ENCODE measurements at regions not wholly inside any gene's neighbourhood (a gene's known extent, or its start where the extent isn't known, plus 50 kb on each side); places are given as distances from the start of the nearest gene placed in this dataset.
A peak's percentile ranks its signal among the peaks of the same experiment; 100 is the strongest.
"Not testable (repeated sequence)": the region's sequence is repeated elsewhere in the genome, so short reads cannot be mapped to it uniquely, and the experiment has no call there.

DNA sequence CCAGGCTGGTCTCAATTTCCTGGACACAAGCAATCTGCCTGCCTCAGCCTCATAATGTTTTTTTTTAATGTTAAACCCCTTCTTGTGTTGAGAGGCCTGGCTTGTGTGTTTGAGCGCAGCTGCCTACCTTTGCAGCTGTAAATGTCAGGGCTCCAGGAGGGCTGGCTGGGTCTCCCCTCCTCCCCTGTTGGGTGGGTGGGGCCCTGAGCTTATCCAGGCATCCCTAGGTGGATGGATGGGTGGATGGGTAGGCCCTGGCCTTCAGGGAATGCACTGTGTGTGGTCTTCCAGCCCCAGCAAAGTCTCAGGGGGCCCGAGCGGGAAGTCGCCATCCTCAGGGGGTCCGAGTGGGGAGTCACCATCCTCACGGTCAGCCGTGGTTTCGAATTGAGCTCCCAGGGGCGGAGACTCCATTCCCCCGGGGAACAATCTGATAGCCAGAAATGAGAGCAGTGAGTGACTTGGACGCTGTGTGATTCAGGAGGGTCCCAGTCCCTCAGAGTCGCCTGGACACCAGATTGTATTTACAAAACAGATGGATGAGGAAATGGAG, 279.4 kb upstream of the PLGLB2 start:
- DNase-seq, result not testable (repeated sequence)

DNA sequence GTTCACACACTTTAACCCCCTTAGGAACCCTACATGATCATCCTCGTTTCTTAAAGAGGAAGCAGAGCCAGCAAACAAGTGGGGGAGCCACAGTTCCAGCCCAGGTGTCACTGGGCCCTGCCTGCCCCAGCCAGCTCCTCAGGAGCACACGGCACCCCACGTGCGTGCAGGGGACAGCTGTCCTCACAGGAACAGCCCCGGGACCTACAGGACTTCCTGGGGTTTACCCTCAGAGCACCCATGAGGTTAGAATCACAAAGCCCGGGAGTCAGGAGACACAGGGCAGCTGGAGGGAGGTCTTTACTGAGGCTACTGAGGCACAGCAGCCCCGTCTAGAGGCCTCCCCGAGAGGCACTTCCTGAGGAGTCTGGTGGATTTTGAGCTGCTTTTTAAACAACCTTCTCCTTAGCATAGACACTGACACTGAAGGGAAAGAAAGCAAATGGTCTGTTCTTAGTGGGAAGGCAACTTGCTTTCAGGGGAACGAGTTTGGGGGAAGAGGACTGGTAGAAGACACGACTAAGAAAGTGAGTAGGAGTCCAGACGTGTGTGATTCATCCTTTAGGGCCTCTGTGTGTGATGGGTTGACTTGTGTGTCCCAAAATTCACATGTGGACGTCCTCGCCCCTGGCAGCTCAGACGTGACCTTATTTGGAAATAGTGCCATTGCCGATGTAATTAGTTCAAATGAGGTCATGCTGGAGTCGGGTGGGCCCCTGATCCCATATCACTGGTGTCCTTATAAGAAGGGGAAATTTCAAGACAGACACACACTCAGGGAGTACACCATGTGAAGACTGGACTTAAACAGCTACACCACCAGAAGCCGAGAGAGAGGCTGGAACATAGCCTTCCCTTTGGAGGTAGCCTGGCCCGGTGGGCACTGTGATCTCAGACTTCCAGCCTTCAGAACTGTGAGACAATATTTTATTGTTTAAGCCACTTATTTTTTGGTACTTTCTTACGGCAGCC, 278.4 kb upstream of the PLGLB2 start:
- DNase-seq, result peak; percentile 31

DNA sequence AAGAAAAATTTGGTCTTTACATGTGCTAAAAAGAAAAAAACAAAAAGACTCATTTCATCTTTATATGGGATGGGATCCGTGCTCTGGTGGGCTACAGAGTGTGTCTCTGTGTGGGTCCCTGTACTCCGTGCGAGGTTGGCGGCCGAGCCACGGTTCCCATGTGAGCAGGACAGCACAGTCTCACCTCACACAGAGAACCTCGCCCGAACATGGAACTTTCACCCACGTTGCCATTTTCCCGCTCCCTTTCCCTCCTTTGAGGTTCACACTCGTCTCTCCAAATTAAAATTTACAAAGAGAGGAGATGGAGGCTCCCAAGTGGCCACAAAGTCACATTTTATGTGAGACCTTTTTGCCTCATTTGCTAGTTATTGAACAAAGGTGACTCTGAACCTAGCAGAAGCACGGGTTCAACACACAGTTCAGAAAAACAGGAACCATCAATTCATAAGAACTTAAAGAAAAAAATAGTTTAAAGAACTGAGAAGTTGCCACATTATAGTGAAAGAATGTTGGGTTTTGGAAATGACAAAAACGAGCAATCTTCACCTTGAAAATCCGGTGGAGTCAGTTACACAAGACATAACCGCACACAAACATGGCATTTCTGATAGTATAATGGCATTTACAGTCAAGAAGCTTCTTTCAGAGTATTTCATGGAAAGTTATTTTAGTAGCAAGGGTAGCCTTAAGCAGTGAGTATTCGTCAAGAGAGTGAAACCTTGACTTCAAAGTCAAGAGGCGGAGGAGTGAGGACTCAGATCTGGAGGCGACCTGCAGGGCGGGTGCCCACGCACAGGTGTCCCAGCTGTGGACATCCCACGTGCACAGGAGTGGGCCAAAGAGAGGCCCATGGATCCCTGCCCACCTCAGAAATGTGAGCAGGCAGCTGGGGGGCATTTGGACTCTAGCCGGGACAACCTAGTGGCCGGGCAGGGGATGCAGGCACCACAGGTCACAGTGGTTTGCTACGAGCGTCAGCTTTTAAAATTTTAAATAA, 277.2 kb upstream of the PLGLB2 start:
- peak; percentile 9 for DNase-seq

DNA sequence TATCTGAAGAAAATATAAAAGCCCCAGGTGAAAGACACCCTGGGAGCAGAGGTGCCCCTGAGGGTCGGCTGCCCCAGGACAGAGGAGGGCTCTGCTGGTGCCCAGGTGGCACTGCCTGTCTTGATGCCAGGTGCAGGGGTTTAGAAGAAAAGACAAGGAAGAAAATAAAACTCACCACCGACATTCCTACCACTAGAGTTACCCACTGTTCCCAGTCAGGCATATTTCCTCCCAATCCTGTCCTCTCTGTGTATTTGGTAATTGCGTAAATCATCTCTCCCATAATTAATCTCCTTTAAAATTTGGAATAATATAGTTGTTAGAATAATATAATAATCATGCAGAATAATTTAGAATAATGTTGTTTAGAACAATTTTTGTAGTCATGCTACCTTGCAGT, 276.4 kb upstream of the PLGLB2 start:
- not testable (repeated sequence) for DNase-seq

DNA sequence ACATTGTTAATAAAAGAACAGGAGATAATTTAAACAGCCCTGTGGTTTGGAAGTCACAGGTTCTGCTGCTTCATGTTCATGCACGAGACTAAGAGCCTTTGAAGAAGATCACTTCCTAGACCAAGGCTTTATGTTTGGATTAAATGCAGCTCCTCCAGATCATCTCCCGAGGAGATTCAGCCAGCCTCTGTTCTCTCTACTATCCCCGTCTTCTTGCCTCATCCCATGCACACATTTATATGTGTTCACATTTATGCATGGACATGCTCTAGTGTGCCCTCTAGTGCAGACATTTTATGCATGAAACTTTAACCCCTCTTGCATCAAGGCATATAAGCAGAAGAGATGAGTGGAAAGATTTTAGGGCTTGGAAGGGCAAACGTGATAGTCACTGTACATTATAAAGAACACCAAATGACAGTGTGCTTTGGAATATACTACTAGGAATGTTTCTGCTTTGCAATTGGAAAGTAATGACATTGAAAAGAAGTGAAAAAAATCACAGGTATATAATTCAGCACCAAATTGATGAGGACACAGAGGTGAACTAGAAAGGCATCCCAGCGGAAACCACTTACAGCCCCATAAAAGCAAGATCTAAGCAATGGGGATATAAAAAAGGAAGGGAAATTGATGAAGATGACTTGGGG, 271.5 kb upstream of the PLGLB2 start:
- not testable (repeated sequence) for DNase-seq

DNA sequence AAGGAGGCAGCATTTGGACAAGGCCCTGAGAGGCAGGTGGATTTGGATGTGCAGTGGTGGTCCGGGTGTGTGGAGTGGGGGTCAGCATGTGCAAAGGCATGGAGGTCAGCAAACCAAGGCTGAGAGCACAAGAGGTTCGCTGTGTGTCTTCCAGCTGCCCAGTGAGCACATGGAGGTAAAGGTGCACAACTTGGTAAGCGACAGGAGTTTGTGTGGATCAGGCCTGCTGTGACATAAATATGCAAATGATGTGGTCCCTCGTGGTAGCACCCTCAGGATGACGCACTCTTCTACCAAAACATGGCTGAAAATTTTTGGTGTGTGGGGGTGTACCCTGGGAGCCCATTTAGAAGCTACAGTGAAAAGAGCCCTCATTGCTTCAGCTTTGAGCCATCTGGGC, 271.0 kb upstream of the PLGLB2 start:
- peak; percentile 24 for DNase-seq

DNA sequence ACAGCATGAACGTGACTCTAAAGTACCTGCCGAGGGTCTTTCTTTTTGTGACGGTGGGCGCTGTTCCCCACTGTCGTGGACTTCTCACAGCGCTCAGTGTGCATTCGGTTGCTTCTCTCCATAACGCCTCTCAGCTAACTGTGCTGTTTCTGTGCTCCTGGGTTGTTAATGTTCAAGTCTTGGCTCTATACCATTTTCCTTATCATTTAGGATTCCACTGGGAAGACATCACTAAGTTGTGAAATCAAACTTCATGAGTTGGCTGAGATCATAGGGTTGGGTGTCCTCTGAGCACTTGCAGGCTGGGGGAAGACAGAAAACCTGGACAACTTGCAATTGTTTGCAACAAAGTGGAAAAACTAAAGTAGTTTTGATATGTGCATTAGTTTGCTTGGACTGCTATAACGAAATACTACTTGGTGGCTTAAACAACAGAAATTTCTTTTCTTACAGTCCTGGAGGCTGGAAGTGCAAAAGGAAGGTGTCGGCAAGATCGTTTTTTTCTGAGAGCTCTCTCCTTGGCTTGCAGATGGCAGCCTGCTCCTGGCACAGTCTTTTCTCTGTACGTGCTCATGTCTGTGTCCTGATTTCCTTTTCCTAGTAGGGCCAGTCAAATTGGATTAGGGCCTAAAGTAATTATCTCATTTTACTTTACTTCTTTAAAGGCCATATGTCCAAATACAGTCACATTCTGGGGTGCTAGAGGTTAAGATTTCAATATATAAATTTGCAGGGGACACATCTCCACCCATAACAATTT, 270.0 kb upstream of the PLGLB2 start:
- DNase-seq, result not testable (repeated sequence)

DNA sequence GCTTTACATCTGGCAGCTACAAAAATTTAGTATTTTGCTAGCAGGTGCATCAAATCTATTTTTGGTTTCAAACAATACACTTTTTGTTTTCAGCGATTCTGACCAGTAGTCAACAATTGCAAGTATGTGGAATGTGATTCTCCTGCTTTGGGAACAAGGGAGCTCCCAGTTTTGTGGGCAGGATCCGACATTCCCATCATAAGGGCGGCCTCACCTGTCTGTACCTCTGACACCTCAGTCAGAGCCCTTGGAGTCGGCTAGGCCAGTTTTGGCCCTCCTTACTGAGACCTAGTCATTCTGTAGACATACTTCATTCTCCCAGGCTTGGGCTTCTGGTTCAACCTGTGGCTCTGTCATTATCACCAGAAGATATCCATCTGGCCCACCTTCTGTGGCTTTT, 269.0 kb upstream of the PLGLB2 start:
- not testable (repeated sequence) for DNase-seq

DNA sequence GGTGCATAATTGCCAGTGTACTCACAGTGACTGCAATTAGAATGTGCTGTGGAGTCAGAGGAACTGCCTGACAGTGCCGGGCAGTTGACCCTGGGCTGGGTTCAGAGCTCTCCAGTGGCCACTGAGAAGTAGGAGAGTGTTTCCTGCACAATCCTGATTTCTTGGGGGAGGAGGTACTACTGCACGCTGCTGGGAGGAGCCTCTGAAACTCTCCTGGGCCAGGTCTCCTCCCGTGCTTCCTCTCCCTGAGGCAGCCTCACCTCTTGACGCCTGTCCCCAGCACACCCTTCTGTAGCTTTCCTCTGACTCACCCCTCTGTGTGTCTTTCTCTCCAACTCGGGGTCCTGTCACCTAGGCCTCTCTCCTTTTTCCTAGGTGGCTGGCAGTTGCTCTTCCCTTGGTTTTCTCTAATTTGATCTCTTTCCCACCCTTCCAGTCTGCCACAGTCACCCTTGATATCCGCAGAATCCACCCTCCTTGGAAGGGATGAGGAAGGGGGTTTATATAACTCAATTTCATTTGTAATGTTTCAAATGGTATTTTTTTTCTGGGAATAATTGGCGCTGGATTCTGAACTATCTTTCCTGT, 264.7 kb upstream of the PLGLB2 start:
- DNase-seq, result peak; percentile 36

DNA sequence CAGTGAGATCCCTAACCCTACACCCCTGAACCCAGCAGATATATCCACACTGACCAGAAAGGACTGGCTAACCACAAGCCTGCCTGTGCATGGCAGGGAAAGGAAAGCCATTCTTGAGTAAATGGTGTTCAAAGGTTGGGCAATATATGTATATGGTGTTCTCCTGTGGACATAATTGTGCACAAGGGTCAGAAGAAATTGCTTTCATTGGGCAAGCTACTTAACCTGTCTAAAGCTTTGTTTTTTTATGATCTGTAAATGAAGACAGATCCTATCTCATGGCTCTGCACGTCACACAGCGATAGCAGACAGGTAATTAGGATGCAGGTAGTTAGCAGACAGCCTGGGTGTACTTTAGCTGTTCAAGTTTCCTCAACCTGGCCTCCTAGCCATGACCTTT, 263.5 kb upstream of the PLGLB2 start:
- DNase-seq, result not testable (repeated sequence)

DNA sequence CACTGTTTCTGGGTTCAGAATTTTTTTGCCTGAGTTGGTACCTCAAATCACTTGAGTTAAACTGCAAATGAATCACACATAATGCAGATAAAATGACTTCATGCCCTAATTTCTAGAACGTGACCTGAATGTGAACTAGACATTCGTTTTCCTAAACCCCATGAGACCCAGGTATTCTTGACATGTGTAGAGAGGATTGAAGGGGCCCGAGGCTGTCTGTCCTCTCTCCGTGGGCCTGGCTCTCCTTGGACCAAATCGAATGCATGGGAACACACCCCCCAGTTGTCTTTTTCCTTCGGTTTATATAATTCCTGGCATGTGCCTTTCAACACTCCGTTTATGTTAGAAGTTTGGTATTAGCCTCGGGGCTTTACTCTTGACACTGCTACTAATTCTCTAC, 262.4 kb upstream of the PLGLB2 start:
- not testable (repeated sequence) for DNase-seq

DNA sequence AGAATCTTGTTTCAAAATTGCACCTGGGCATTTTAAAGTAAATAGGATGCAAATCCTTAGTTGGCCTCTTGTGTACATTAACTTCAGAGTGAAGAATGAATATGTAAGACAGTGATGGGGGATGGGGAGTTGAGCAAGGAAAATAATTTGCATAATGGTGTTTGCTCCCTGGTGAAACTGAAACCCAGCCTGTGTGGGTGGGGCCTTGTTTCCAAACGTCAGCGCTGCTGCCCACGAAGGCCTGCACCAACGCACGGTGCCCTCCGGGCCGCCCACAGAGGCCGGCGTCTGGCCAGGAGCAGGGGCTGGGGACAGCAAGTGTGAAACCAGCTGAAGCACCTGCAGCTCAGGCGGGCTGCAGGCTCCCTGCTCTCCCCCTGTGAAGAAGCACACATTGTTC, 262.0 kb upstream of the PLGLB2 start:
- DNase-seq, result not testable (repeated sequence)

DNA sequence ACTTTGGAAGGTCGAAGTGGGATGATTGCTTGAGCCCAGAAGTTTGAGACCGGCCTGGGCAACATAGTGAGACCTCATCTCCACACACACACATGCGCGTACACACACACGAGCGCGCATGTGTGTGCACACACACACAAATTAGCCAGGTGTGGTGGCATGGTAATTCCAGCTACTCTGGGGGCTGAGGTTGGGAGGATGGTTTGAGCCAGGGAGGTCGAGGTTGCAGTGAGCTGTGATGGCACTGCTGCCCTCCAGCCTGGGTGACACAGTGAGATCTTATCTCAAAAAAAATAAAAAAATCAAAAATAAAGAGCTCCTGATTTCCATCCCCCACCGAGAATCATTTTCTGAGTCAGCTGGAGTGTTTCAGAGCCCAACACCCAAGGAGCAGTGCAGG, 261.5 kb upstream of the PLGLB2 start:
- DNase-seq, result peak; percentile 17

DNA sequence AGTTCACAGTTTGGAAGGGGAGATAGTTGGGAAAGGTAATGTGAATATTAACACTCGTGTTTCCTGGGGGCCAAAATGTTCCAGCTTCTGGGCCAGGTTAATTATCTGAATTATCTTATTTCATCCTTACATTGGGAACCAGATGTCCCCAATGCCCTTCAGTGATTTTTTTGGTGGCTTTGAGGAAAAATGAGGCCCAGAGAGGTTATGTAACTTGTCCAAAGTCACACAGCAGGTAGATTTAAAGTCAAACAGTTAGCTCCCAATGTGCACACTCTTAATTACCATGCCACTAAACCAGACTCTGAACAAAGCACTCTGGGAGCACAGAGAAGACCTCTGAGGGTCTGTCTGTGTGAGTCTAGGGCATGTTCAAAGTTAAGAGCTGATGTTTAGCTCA, 259.9 kb upstream of the PLGLB2 start:
- not testable (repeated sequence) for DNase-seq

DNA sequence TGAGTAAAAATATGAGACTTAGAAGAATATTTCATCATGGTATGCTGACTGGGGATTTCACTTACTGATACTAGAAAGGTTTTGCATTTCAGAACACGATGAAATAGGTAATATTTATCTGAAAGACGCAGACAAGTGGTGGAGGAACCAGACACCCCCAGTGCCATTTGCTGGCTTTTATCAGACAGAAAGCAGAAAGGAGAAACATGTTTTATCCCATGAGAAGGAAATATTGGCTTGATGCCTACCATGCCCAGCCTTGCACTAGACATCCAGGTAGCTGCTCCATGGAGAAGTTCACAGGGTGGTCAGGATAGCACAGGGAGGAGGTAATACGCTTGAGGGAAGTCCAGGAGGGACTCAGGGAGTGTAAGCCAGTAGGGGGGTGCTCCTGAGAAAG, 258.9 kb upstream of the PLGLB2 start:
- DNase-seq, result not testable (repeated sequence)

DNA sequence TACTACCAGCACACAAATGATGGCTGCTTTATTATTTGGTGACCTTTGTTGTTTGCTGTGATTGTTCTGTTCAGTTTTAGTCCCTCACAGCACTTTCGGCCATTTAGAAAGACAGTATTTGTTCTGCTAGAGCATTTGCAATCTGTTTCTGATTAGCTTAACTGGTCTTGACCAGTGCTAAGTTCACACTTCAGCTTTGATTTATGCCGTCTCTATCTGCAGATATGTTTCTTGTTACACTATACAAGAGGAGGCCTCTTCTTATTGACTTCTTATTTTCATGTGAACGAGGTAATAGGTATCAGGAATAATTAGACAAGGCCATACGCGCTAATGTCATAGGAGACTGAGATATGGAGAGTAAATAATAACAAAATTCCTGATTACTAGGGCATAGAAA, 253.0 kb upstream of the PLGLB2 start:
- not testable (repeated sequence) for DNase-seq

DNA sequence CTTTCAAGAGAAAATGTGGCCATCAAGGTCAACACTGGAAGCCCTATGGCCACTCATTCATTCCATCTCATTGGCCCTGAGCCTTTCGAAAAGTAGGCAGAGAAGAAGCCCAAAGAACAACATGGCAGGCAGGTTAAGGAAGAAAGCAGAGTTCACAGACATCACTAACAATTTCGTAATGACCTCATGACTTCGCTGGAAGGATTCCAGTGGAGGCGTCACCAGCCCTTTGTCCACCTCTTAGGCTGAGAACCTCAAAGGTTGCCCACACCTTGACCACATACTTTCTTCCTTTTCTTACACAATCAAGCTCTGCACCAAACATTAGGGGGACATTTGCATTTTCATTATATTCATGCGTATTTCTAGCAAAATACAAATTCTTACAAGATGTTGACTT, 252.4 kb upstream of the PLGLB2 start:
- DNase-seq, result not testable (repeated sequence)

DNA sequence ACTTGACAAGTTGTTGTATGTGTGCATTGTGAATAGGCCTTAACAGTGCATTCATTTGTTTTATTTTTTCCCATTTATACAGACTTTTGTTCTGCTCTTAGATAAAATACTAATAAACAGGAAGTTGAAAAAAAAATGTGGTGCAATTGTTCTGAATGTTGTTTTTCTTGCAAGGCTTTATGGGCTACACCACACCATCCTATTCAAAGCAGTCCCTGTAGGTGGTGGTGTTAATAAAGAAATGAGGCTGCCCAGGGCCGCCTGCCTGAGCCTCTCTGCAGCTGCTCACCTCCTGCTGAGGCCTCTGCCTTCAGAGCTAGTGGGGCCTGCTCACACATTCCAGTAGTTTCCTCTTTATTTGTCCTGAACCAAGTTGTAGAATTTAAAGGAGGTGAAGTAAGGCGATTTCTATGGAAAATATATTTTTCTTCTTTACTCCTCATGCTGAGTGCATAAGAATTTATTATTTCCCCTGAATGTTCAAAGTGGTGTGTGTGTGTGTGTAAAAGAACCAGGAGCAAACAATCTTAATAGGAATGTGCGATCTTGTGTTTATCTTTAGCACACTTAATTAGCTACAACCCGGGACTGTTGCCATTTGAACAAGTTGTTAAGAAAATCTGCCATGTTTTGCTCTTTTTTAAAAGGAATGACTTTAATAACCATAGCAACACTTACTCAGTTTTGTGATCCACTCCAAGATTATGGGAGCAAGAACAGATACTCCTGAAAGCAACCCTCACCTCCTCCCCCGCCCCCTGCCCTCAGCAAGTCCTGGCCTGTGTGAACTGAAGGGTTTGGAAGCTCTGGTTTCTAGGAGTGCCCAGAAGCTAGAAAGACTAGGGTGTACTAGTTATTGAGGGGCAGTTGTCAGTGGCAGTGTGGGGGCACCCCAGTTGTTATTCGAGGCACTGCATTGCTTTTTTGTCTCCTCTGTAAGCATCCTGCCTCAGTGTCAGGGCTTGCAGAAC, 251.6 kb upstream of the PLGLB2 start:
- not testable (repeated sequence) for DNase-seq

DNA sequence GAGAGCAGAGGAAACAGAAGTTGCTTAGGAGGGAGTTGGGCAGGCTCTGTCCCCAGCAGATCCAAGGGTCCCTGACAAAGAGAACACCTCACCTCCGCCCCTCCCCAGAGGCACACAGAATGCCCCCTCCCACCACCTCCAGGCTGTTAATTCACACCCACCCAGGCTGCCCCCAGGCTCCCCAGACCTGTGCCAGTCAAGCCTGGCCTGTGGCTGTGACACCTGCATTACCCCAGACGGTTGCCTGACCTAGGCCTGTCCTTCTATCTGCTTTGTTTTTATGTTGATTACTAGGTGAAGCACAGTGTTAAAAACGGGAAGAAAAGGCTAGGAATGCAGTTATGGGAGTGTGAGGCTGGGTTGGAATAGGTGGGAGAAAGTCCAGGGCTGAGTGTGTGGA, 250.8 kb upstream of the PLGLB2 start:
- not testable (repeated sequence) for DNase-seq

DNA sequence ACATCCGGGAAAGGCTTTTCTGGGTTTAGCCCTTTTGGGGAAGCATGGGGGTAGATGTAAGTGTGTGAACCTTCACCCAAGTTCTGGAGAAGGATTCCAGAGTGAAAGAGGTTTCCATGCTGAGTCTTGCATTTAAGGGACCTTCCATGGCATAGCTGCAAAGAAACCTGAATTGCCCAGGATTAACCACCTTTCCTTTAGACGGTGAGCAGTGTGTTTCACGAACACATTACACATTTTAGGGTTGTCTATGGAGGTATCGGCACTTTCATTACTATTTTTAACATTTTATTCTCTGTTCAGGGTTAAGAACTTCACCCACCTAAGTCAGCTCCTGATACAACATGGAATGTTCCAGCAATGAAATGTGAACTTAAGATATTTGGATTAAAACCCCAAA, 250.2 kb upstream of the PLGLB2 start:
- not testable (repeated sequence) for DNase-seq
